ENCODE measurements at regions not wholly inside any gene's neighbourhood (a gene's known extent, or its start where the extent isn't known, plus 50 kb on each side); places are given as distances from the start of the nearest gene placed in this dataset.
"Not testable (repeated sequence)": the region's sequence is repeated elsewhere in the genome, so short reads cannot be mapped to it uniquely, and the experiment has no call there.

GRCh38 chr5:92704590-92704989 is 876.4 kb downstream of the NR2F1-AS1 start:
- intact Hi-C loops (cut with micrococcal nuclease): no loop called here
- no peaks in the 10 kb centered on the region for H3K36me3 Mint-ChIP-seq (ENCODE audit: low read depth)
- DNase-seq: no peak
- H3K4me1 Mint-ChIP-seq: no peaks in the 10 kb centered on the region
- H3K4me3 Mint-ChIP-seq: no peak overlapping the region
- no peaks in the 10 kb centered on the region for H3K27me3 Mint-ChIP-seq
- H3K9me3 Mint-ChIP-seq: no peaks in the 10 kb centered on the region
- H3K27ac Mint-ChIP-seq: no peak overlapping the region

- no peak for DNase-seq
- no peak overlapping the region for H3K4me3 Mint-ChIP-seq
- intact Hi-C loops (cut with micrococcal nuclease): no loop called here
- no peak overlapping the region for H3K27ac Mint-ChIP-seq
- no peaks in the 10 kb centered on the region for H3K4me1 Mint-ChIP-seq
- H3K9me3 Mint-ChIP-seq: no peaks in the 10 kb centered on the region
- H3K36me3 Mint-ChIP-seq (ENCODE audit: low read depth): no peaks in the 10 kb centered on the region
- H3K27me3 Mint-ChIP-seq: no peaks in the 10 kb centered on the region
Measured at GRCh38 chr5:92703976-92704375, 877.0 kb downstream of the NR2F1-AS1 start.

GRCh38 chr5:92695123-92696003 is 885.7 kb downstream of the NR2F1-AS1 start:
- Mint-ChIP-seq H3K4me1 (no peaks in the 10 kb centered on the region), H3K9me3 (no peaks in the 10 kb centered on the region)
- intact Hi-C loops (cut with micrococcal nuclease): no loop called here

GRCh38 chr5:92694067-92694466 is 887.0 kb downstream of the NR2F1-AS1 start:
- no peak overlapping the region for H3K4me3 Mint-ChIP-seq
- no peaks in the 10 kb centered on the region for H3K4me1 Mint-ChIP-seq
- no peaks in the 10 kb centered on the region for H3K36me3 Mint-ChIP-seq (ENCODE audit: low read depth)
- H3K27ac Mint-ChIP-seq: no peak overlapping the region
- no peak for DNase-seq
- no peaks in the 10 kb centered on the region for H3K9me3 Mint-ChIP-seq
- intact Hi-C loops (cut with micrococcal nuclease): no loop called here
- H3K27me3 Mint-ChIP-seq: no peaks in the 10 kb centered on the region

More at GRCh38 chr5:92695123-92696003, 885.7 kb downstream of the NR2F1-AS1 start:
- H3K27ac Mint-ChIP-seq: no peak overlapping the region
- no peak overlapping the region for H3K4me3 Mint-ChIP-seq
- no peak for DNase-seq
- H3K27me3 Mint-ChIP-seq: no peaks in the 10 kb centered on the region
- H3K36me3 Mint-ChIP-seq (ENCODE audit: low read depth): no peaks in the 10 kb centered on the region

GRCh38 chr5:92691955-92692354 is 889.1 kb downstream of the NR2F1-AS1 start:
- H3K27me3 Mint-ChIP-seq; intact Hi-C loops (cut with micrococcal nuclease); H3K36me3 Mint-ChIP-seq (ENCODE audit: low read depth); H3K4me3 Mint-ChIP-seq; DNase-seq; H3K9me3 Mint-ChIP-seq; H3K27ac Mint-ChIP-seq; H3K4me1 Mint-ChIP-seq: not testable (repeated sequence)

GRCh38 chr5:92687821-92688722 is 892.9 kb downstream of the NR2F1-AS1 start:
- H3K4me3 Mint-ChIP-seq: no peak overlapping the region

GRCh38 chr5:92678640-92679039 is 902.4 kb downstream of the NR2F1-AS1 start:
- intact Hi-C loops (cut with micrococcal nuclease): no loop called here
- no peak for DNase-seq
- no peak overlapping the region for H3K4me3 Mint-ChIP-seq
- no peaks in the 10 kb centered on the region for H3K4me1 Mint-ChIP-seq
- no peaks in the 10 kb centered on the region for H3K36me3 Mint-ChIP-seq (ENCODE audit: low read depth)
- no peaks in the 10 kb centered on the region for H3K27me3 Mint-ChIP-seq
- no peak overlapping the region for H3K27ac Mint-ChIP-seq
- no peaks in the 10 kb centered on the region for H3K9me3 Mint-ChIP-seq

More at GRCh38 chr5:92687821-92688722, 892.9 kb downstream of the NR2F1-AS1 start:
- Mint-ChIP-seq H3K4me1 (no peaks in the 10 kb centered on the region), H3K27ac (no peak overlapping the region), H3K36me3 (ENCODE audit: low read depth) (no peaks in the 10 kb centered on the region), H3K9me3 (no peaks in the 10 kb centered on the region), H3K27me3 (no peaks in the 10 kb centered on the region)
- intact Hi-C loops (cut with micrococcal nuclease): no loop called here
- no peak for DNase-seq

GRCh38 chr5:92676215-92677165 is 904.5 kb downstream of the NR2F1-AS1 start:
- Mint-ChIP-seq H3K36me3 (ENCODE audit: low read depth) (no peaks in the 10 kb centered on the region), H3K9me3 (no peaks in the 10 kb centered on the region), H3K4me1 (no peaks in the 10 kb centered on the region), H3K4me3 (no peak overlapping the region), H3K27ac (no peak overlapping the region), H3K27me3 (no peaks in the 10 kb centered on the region)
- intact Hi-C loops (cut with micrococcal nuclease): no loop called here
- DNase-seq: no peak

GRCh38 chr5:92674321-92674720 is 906.7 kb downstream of the NR2F1-AS1 start:
- H3K4me1 Mint-ChIP-seq: no peaks in the 10 kb centered on the region
- no peaks in the 10 kb centered on the region for H3K36me3 Mint-ChIP-seq (ENCODE audit: low read depth)
- H3K27me3 Mint-ChIP-seq: no peaks in the 10 kb centered on the region
- H3K27ac Mint-ChIP-seq: no peak overlapping the region
- intact Hi-C loops (cut with micrococcal nuclease): no loop called here
- no peaks in the 10 kb centered on the region for H3K9me3 Mint-ChIP-seq
- no peak overlapping the region for H3K4me3 Mint-ChIP-seq
- DNase-seq: no peak

GRCh38 chr5:92665506-92665905 is 915.5 kb downstream of the NR2F1-AS1 start:
- no peaks in the 10 kb centered on the region for H3K4me1 Mint-ChIP-seq
- DNase-seq: no peak
- H3K27me3 Mint-ChIP-seq: no peaks in the 10 kb centered on the region
- no peak overlapping the region for H3K27ac Mint-ChIP-seq
- H3K36me3 Mint-ChIP-seq (ENCODE audit: low read depth): no peaks in the 10 kb centered on the region
- H3K9me3 Mint-ChIP-seq: no peaks in the 10 kb centered on the region
- intact Hi-C loops (cut with micrococcal nuclease): no loop called here
- H3K4me3 Mint-ChIP-seq: no peak overlapping the region

GRCh38 chr5:92662741-92663140 is 918.3 kb downstream of the NR2F1-AS1 start:
- no peak overlapping the region for H3K4me3 Mint-ChIP-seq
- DNase-seq: no peak
- H3K4me1 Mint-ChIP-seq: no peaks in the 10 kb centered on the region
- peaks cover 4% of the 10 kb centered on the region for H3K9me3 Mint-ChIP-seq
- H3K27me3 Mint-ChIP-seq: no peaks in the 10 kb centered on the region
- intact Hi-C loops (cut with micrococcal nuclease): no loop called here
- no peaks in the 10 kb centered on the region for H3K36me3 Mint-ChIP-seq (ENCODE audit: low read depth)
- no peak overlapping the region for H3K27ac Mint-ChIP-seq

GRCh38 chr5:92659246-92659645 is 921.8 kb downstream of the NR2F1-AS1 start:
- Mint-ChIP-seq H3K27me3 (no peaks in the 10 kb centered on the region), H3K4me3 (no peak overlapping the region), H3K9me3 (peaks cover 4% of the 10 kb centered on the region), H3K4me1 (no peaks in the 10 kb centered on the region), H3K27ac (no peak overlapping the region), H3K36me3 (ENCODE audit: low read depth) (no peaks in the 10 kb centered on the region)
- no peak for DNase-seq
- intact Hi-C loops (cut with micrococcal nuclease): no loop called here

GRCh38 chr5:92654601-92655000 is 926.4 kb downstream of the NR2F1-AS1 start:
- H3K27ac Mint-ChIP-seq; intact Hi-C loops (cut with micrococcal nuclease); H3K27me3 Mint-ChIP-seq; H3K36me3 Mint-ChIP-seq (ENCODE audit: low read depth); DNase-seq; H3K4me3 Mint-ChIP-seq; H3K9me3 Mint-ChIP-seq; H3K4me1 Mint-ChIP-seq: not testable (repeated sequence)

All from activated CD4-positive, alpha-beta T cell treated with anti-CD3 and anti-CD28 coated beads, Interleukin-2, amount 10 ng/mL, durations not matched to agents 24 days and 14 days (primary cell).